ENCODE measurements at regions not wholly inside any gene's neighbourhood (a gene's known extent, or its start where the extent isn't known, plus 50 kb on each side); places are given as distances from the start of the nearest gene placed in this dataset.

GRCh38 chr11:104525416-104525815, 361.5 kb upstream of the PDGFD start:
- CTCF ChIA-PET: interaction anchor here (1.5 to 1.7 kb wide), 2 partner anchors 8 to 13 kb away, joined by 3 to 4 read pairs; no protein-coding TSS in a partner anchor
- POLR2A ChIA-PET: no interaction called here
- no peak for TF ChIP-seq CTCF (IDR thresholded peaks at IDR 0.05; ENCODE audit: control extremely low read depth, extremely low read depth, low read depth, missing control alignments)
- DNase-seq (ENCODE audit: extremely low spot score): no peak

- POLR2A ChIA-PET: no interaction called here
- no peak for DNase-seq (ENCODE audit: extremely low spot score)
- CTCF ChIA-PET: interaction anchor here (1.5 to 1.7 kb wide), 2 partner anchors 10 to 11 kb away, joined by 3 to 4 read pairs; no protein-coding TSS in a partner anchor
- no peak for TF ChIP-seq CTCF (IDR thresholded peaks at IDR 0.05; ENCODE audit: control extremely low read depth, extremely low read depth, low read depth, missing control alignments)
These were observed 360.3 kb upstream of the PDGFD start for GRCh38 chr11:104524254-104524653.

- CTCF ChIA-PET: interaction anchor here (1.5 to 1.7 kb wide), 2 partner anchors 10 to 11 kb away, joined by 3 to 4 read pairs; no protein-coding TSS in a partner anchor
These were observed 359.7 kb upstream of the PDGFD start for GRCh38 chr11:104523611-104524010.

GRCh38 chr11:104522650-104523049, 358.7 kb upstream of the PDGFD start:
- DNase-seq (ENCODE audit: extremely low spot score): no peak
- CTCF ChIA-PET: interaction anchor here (0.7 to 1.3 kb wide), 2 partner anchors 11 to 17 kb away, joined by 3 read pairs; no protein-coding TSS in a partner anchor

More at GRCh38 chr11:104523611-104524010, 359.7 kb upstream of the PDGFD start:
- no peak for DNase-seq (ENCODE audit: extremely low spot score)
- no peak for TF ChIP-seq CTCF (IDR thresholded peaks at IDR 0.05; ENCODE audit: control extremely low read depth, extremely low read depth, low read depth, missing control alignments)
- POLR2A ChIA-PET: no interaction called here

GRCh38 chr11:104522123-104522522, 358.2 kb upstream of the PDGFD start:
- CTCF ChIA-PET: interaction anchor here (0.7 to 1.3 kb wide), 3 partner anchors 9 to 17 kb away, joined by 3 to 4 read pairs (median 3); no protein-coding TSS in a partner anchor
- POLR2A ChIA-PET: no interaction called here
- TF ChIP-seq CTCF (IDR thresholded peaks at IDR 0.05; ENCODE audit: control extremely low read depth, extremely low read depth, low read depth, missing control alignments): no peak
- DNase-seq (ENCODE audit: extremely low spot score): no peak

More at GRCh38 chr11:104522650-104523049, 358.7 kb upstream of the PDGFD start:
- POLR2A ChIA-PET: no interaction called here
- no peak for TF ChIP-seq CTCF (IDR thresholded peaks at IDR 0.05; ENCODE audit: control extremely low read depth, extremely low read depth, low read depth, missing control alignments)

- POLR2A ChIA-PET: no interaction called here
- CTCF ChIA-PET: no interaction called here
- DNase-seq (ENCODE audit: extremely low spot score): no peak
- no peak for TF ChIP-seq CTCF (IDR thresholded peaks at IDR 0.05; ENCODE audit: control extremely low read depth, extremely low read depth, low read depth, missing control alignments)
These were observed 346.2 kb upstream of the PDGFD start for GRCh38 chr11:104510169-104510568.

Measured in GM10248 (cell line).